EH (cell line): ENCODE measurements at regions not wholly inside any gene's neighbourhood (a gene's known extent, or its start where the extent isn't known, plus 50 kb on each side); places are given as distances from the start of the nearest gene placed in this dataset.

Source experiments
- DNase-seq: peaks from one replicate; pipeline ENCODE4 v3.0.0-alpha.2; 2015; ENCODE audit warnings: low read depth

- DNase-seq: no peak
Measured at GRCh38 chr12:132393991-132394949, 64.9 kb upstream of the GALNT9 start.

- no peak for DNase-seq
Measured at GRCh38 chr12:132393245-132393795, 63.9 kb upstream of the GALNT9 start.

- DNase-seq: no peak
Measured at GRCh38 chr12:132392389-132393244, 63.2 kb upstream of the GALNT9 start.

GRCh38 chr12:132391326-132392041 is 62.1 kb upstream of the GALNT9 start:
- no peak for DNase-seq

GRCh38 chr12:132390287-132391076 is 61.1 kb upstream of the GALNT9 start:
- DNase-seq: no peak

- no peak for DNase-seq
Measured at GRCh38 chr12:132389526-132390286, 60.3 kb upstream of the GALNT9 start.

GRCh38 chr12:132389026-132389425 is 59.6 kb upstream of the GALNT9 start:
- no peak for DNase-seq

GRCh38 chr12:132388379-132389015 is 59.1 kb upstream of the GALNT9 start:
- no peak for DNase-seq

GRCh38 chr12:132386926-132387497 is 57.6 kb upstream of the GALNT9 start:
- DNase-seq: no peak

GRCh38 chr12:132385923-132386751 is 56.7 kb upstream of the GALNT9 start:
- no peak for DNase-seq

GRCh38 chr12:132384916-132385774 is 55.8 kb upstream of the GALNT9 start:
- no peak for DNase-seq

- DNase-seq: no peak
Measured at GRCh38 chr12:132380641-132381040, 51.3 kb upstream of the GALNT9 start.

GRCh38 chr12:132379996-132380395 is 50.6 kb upstream of the GALNT9 start:
- DNase-seq: no peak

- DNase-seq: no peak
Measured at GRCh38 chr12:132379576-132379975, 50.2 kb upstream of the GALNT9 start.
